OCI-LY1 (cell line): ENCODE measurements at regions not wholly inside any gene's neighbourhood (a gene's known extent, or its start where the extent isn't known, plus 50 kb on each side); places are given as distances from the start of the nearest gene placed in this dataset.
"Not testable (repeated sequence)": the region's sequence is repeated elsewhere in the genome, so short reads cannot be mapped to it uniquely, and the experiment has no call there.

Experiments used
- H2AFZ ChIP-seq: fragments of 200-600 bp; sonication (generic), shearing (Covaris generic); 2 replicates; pipeline ENCODE4 v1.6.0; 2014; ENCODE audit warnings: antibody characterized with exemption, mild to moderate bottlenecking, low read length
- H3F3A ChIP-seq: fragments of 200-600 bp; sonication (generic), shearing (Covaris generic); 2 replicates; pipeline ENCODE4 v1.6.0; 2014; ENCODE audit warnings: mild to moderate bottlenecking, antibody characterized with exemption, low read length, moderate library complexity; ENCODE audit not compliant: insufficient read depth
- H3K27ac ChIP-seq: fragments of 200-600 bp; sonication (generic); 2 replicates; pipeline ENCODE4 v1.5.1; 2014; ENCODE audit warnings: low read length, mixed run types, mild to moderate bottlenecking, low read depth; ENCODE audit not compliant: poor library complexity, severe bottlenecking
- H3K27me3 ChIP-seq: fragments of 200-600 bp; sonication (generic); 2 replicates; pipeline ENCODE4 v1.6.0; 2014; ENCODE audit warnings: antibody characterized with exemption, mild to moderate bottlenecking, low read length, moderate library complexity; ENCODE audit not compliant: insufficient read depth
- H3K36me3 ChIP-seq: fragments of 200-600 bp; sonication (generic); 2 replicates; pipeline ENCODE4 v1.6.1; 2014; ENCODE audit warnings: mild to moderate bottlenecking, antibody characterized with exemption, low read length, moderate library complexity, mixed read lengths; ENCODE audit not compliant: insufficient read depth
- H3K4me1 ChIP-seq: fragments of 200-600 bp; sonication (generic); 2 replicates; pipeline ENCODE4 v1.5.1; 2014; ENCODE audit warnings: mild to moderate bottlenecking, low read length, moderate library complexity; ENCODE audit not compliant: insufficient read depth, severe bottlenecking
- H3K4me2 ChIP-seq: fragments of 200-600 bp; sonication (generic), shearing (Covaris generic); 2 replicates; pipeline ENCODE4 v1.6.1; 2014; ENCODE audit warnings: low read length
- H3K4me3 ChIP-seq: fragments of 200-600 bp; sonication (generic); 2 replicates; pipeline ENCODE4 v1.5.1; 2014; ENCODE audit warnings: low read length, low read depth, mild to moderate bottlenecking, mixed read lengths; ENCODE audit not compliant: poor library complexity, severe bottlenecking
- H3K79me2 ChIP-seq: fragments of 200-600 bp; shearing (Covaris generic); 2 replicates; pipeline ENCODE4 v1.6.1; 2016; ENCODE audit warnings: mixed run types, low read length, mixed read lengths; ENCODE audit not compliant: insufficient read depth
- H3K9ac ChIP-seq: fragments of 200-600 bp; sonication (generic), shearing (Covaris generic); 2 replicates; pipeline ENCODE4 v1.6.1; 2014; ENCODE audit warnings: mild to moderate bottlenecking, low read length, mixed read lengths
- H3K9me2 ChIP-seq: fragments of 200-600 bp; sonication (generic), shearing (Covaris generic); 2 replicates; pipeline ENCODE4 v1.6.1; 2014; ENCODE audit warnings: low read depth, mild to moderate bottlenecking, low read length, mixed read lengths
- H3K9me3 ChIP-seq: fragments of 200-600 bp; shearing (Covaris generic); 2 replicates; pipeline ENCODE4 v1.6.1; 2014; ENCODE audit warnings: low read length, mixed read lengths
- H4K20me1 ChIP-seq: fragments of 200-600 bp; sonication (generic), shearing (Covaris generic); 2 replicates; pipeline ENCODE4 v1.6.0; 2016; ENCODE audit warnings: mild to moderate bottlenecking, low read length; ENCODE audit not compliant: insufficient read depth
- EZH2 ChIP-seq: fragments of 200-600 bp; sonication (generic), shearing (Covaris generic); IDR thresholded peaks from 2 replicates; pipeline ENCODE4 v1.8.0; 2017; ENCODE audit warnings: borderline replicate concordance, mixed run types, mild to moderate bottlenecking, antibody characterized with exemption, low read length, moderate library complexity, mixed read lengths
- TF ChIP-seq, protein P1 (sequence below): fragments of 200-600 bp; sonication (generic), shearing (Covaris generic); IDR thresholded peaks from 2 replicates; pipeline ENCODE4 v1.5.1; 2017; ENCODE audit warnings: mild to moderate bottlenecking, antibody characterized with exemption, low read length, moderate library complexity, mixed read lengths

- Histone ChIP-seq H3K4me1 (no peaks in the 10 kb centered on the region), H2AFZ (no peak overlapping the region), H3K4me2 (no peak overlapping the region), H3K79me2 (no peaks in the 10 kb centered on the region), H3K4me3 (no peak overlapping the region), H3K9me3 (no peaks in the 10 kb centered on the region), H3K27me3 (no peaks in the 10 kb centered on the region), H4K20me1 (no peaks in the 10 kb centered on the region), H3K27ac (no peak overlapping the region), H3K9me2 (no peaks in the 10 kb centered on the region), H3K36me3 (no peaks in the 10 kb centered on the region), H3K9ac (no peak overlapping the region), H3F3A (no peaks in the 10 kb centered on the region)
- TF ChIP-seq, protein P1, sequence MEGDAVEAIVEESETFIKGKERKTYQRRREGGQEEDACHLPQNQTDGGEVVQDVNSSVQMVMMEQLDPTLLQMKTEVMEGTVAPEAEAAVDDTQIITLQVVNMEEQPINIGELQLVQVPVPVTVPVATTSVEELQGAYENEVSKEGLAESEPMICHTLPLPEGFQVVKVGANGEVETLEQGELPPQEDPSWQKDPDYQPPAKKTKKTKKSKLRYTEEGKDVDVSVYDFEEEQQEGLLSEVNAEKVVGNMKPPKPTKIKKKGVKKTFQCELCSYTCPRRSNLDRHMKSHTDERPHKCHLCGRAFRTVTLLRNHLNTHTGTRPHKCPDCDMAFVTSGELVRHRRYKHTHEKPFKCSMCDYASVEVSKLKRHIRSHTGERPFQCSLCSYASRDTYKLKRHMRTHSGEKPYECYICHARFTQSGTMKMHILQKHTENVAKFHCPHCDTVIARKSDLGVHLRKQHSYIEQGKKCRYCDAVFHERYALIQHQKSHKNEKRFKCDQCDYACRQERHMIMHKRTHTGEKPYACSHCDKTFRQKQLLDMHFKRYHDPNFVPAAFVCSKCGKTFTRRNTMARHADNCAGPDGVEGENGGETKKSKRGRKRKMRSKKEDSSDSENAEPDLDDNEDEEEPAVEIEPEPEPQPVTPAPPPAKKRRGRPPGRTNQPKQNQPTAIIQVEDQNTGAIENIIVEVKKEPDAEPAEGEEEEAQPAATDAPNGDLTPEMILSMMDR: no peak
- TF ChIP-seq EZH2: no peak
These were observed 1159.6 kb downstream of the TBL1XR1 start for GRCh38 chr3:176037636-176038035.

GRCh38 chr3:176032043-176032442, 1165.2 kb downstream of the TBL1XR1 start:
- no peak overlapping the region for H2AFZ ChIP-seq
- no peaks in the 10 kb centered on the region for H3K27me3 ChIP-seq
- no peak overlapping the region for H3K4me3 ChIP-seq
- H3K79me2 ChIP-seq: no peaks in the 10 kb centered on the region
- no peaks in the 10 kb centered on the region for H3K9me2 ChIP-seq
- H4K20me1 ChIP-seq: no peaks in the 10 kb centered on the region
- no peaks in the 10 kb centered on the region for H3K9me3 ChIP-seq
- TF ChIP-seq, protein P1: no peak
- no peaks in the 10 kb centered on the region for H3K36me3 ChIP-seq
- no peaks in the 10 kb centered on the region for H3F3A ChIP-seq
- no peak overlapping the region for H3K4me2 ChIP-seq
- no peak overlapping the region for H3K9ac ChIP-seq
- no peak overlapping the region for H3K27ac ChIP-seq
- H3K4me1 ChIP-seq: no peaks in the 10 kb centered on the region

GRCh38 chr3:176016203-176016602, 1157.1 kb downstream of the NAALADL2 start:
- H3K4me2 ChIP-seq, H3K9me3 ChIP-seq, H3K27me3 ChIP-seq, H3K9me2 ChIP-seq, H3K4me3 ChIP-seq, H4K20me1 ChIP-seq, H3K36me3 ChIP-seq, H3K4me1 ChIP-seq, H3K27ac ChIP-seq, H3K79me2 ChIP-seq, H3K9ac ChIP-seq, H2AFZ ChIP-seq, H3F3A ChIP-seq: not testable (repeated sequence)

DNA sequence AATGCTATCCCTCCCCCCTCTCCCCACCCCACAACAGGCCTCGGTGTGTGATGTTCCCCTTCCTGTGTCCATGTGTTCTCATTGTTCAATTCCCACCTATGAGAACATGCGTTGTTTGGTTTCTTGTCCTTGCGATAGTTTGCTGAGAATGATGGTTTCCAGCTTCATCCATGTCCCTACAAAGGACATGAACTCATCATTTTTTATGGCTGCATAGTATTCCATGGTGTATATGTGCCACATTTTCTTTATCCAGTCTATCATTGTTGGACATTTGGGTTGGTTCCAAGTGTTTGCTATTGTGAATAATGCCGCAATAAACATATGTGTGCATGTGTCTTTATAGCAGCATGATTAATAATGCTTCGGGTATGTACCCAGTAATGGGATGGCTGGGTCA, 1156.1 kb downstream of the NAALADL2 start:
- H3K4me3 ChIP-seq, H3K9me2 ChIP-seq, H3K36me3 ChIP-seq, H3K4me2 ChIP-seq, H3K27ac ChIP-seq, H3F3A ChIP-seq, H3K4me1 ChIP-seq, H4K20me1 ChIP-seq, H3K9ac ChIP-seq, H2AFZ ChIP-seq, H3K27me3 ChIP-seq, H3K9me3 ChIP-seq, H3K79me2 ChIP-seq: not testable (repeated sequence)
